Mucosa of descending colon (tissue), 3 donors: ENCODE measurements at regions not wholly inside any gene's neighbourhood (a gene's known extent, or its start where the extent isn't known, plus 50 kb on each side); places are given as distances from the start of the nearest gene placed in this dataset.

Experiments
- ATAC-seq: fragments of 200-7000 bp; cut with Tn5 transposase; one replicate; pipeline ENCODE4 v1.9.1; 2020; ENCODE audit warnings: mild to moderate bottlenecking, moderate library complexity
- DNase-seq, 3 donors: peaks; one replicate each; pipeline ENCODE4 v3.0.0-alpha.2; 2020
- H3K36me3 ChIP-seq: fragments of 200-600 bp; one replicate; pipeline ENCODE4 v1.8.0; 2021; ENCODE audit warnings: low read depth, mild to moderate bottlenecking
- H3K4me1 ChIP-seq: fragments of 200-600 bp; one replicate; pipeline ENCODE4 v1.8.0; 2021; ENCODE audit warnings: low read depth, mild to moderate bottlenecking
- H3K4me3 ChIP-seq: fragments of 200-600 bp; one replicate; pipeline ENCODE4 v1.8.0; 2021; ENCODE audit warnings: mild to moderate bottlenecking
- H3K9me3 ChIP-seq: fragments of 200-600 bp; one replicate; pipeline ENCODE4 v1.8.0; 2021; ENCODE audit warnings: mild to moderate bottlenecking
- intact Hi-C, 2 donors: fragments of 100-400 bp; cut with DNase I in 1 of 2; cut with micrococcal nuclease in 1 of 2; formaldehyde crosslinking; loops; one replicate each; pipeline versions ENCODE4 v1.11.0 to v1.11.1; 2022; cut with DNase I, micrococcal nuclease
- TF ChIP-seq, protein P1 (sequence below): fragments of 200-600 bp; IDR thresholded peaks from one replicate; pipeline ENCODE4 v1.8.0; 2022; ENCODE audit warnings: antibody characterized with exemption, mild to moderate bottlenecking
- donor health status: DM: no; HTN: no; CAD: no; lungs with moderate emphysema.
- donor health status: DM: no; HTN: no; CAD: no.
- donor health status: DM: no; HTN: yes; CAD: no.

DNA sequence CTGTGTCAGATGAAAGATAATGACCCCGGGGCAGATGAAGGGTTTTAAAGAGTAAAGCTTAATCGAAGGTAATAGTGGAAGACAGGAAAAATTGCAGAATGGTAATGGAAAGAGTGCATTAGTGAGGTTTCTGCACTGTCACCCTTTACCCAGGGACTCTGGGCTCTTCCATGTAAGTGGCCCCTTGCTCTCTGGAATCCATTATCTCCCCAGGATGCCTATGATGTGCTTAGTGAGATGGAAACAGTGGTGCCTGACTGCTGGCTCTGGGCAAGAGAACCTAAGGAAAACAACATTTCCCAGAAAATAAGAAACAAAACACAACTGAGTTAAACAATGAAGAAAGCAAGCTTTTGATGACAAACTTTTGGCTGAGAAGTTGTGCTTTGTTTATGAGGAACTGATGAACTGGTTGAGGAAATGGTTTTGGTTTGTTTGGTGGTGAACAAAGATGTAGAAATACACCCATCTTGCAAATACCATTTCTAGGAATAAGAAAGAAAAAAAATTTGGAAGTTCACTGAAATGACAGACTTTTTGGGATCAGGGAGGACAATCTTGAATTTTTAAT is 119.9 kb upstream of the RASGRP1 start:
- intact Hi-C loops = loop anchor here (5.0 to 10.0 kb wide), 5 partner anchors 122 to 690 kb away; partner anchors contain the start of gene RASGRP1 (in 1 of the 2)
- TF ChIP-seq, protein P1, sequence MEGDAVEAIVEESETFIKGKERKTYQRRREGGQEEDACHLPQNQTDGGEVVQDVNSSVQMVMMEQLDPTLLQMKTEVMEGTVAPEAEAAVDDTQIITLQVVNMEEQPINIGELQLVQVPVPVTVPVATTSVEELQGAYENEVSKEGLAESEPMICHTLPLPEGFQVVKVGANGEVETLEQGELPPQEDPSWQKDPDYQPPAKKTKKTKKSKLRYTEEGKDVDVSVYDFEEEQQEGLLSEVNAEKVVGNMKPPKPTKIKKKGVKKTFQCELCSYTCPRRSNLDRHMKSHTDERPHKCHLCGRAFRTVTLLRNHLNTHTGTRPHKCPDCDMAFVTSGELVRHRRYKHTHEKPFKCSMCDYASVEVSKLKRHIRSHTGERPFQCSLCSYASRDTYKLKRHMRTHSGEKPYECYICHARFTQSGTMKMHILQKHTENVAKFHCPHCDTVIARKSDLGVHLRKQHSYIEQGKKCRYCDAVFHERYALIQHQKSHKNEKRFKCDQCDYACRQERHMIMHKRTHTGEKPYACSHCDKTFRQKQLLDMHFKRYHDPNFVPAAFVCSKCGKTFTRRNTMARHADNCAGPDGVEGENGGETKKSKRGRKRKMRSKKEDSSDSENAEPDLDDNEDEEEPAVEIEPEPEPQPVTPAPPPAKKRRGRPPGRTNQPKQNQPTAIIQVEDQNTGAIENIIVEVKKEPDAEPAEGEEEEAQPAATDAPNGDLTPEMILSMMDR = no peak
- Histone ChIP-seq H3K36me3 (no peaks in the 10 kb centered on the region), H3K4me3 (no peak overlapping the region), H3K9me3 (no peaks in the 10 kb centered on the region), H3K4me1 (peaks cover 3% of the 10 kb centered on the region)
- DNase-seq (no peak), ATAC-seq (no peak)

DNA sequence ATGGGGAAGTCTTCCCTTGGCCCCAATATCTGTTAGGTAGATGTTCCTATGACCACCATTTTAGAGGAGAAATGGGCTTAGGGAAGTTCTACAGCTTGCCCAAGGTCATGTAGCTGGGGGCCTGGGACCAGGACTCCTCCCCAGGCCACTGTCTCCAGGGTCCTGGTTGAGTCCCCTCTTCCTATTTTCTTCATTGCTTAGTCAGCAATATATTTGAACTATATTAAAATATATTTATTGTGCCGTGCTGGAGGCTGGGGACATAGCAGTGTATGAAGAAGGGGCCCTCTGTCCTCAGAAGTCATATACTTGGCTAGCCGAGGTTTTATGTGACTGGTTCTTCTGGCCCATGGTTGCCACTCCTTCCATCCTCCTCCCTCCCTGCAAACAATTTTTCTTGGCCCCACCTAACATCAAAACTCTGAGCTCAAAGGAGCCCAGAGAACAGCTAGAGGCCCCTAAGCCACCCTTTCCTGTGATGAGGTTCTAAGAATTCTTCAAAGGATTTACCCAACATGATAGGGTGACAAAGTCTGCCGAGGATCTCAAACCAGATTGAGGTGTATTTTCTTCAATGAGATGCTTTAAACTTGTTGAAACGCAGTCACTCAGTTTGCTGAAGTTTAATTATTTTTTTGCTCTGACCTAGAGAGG is 121.2 kb upstream of the RASGRP1 start:
- DNase-seq (no peak), ATAC-seq (peak; percentile 14)
- TF ChIP-seq, protein P1 = no peak
- intact Hi-C loops = loop anchor here (10.0 kb wide), 3 partner anchors 211 to 691 kb away; no protein-coding TSS in a partner anchor
- Histone ChIP-seq H3K4me3 (no peak overlapping the region), H3K36me3 (no peaks in the 10 kb centered on the region), H3K9me3 (no peaks in the 10 kb centered on the region), H3K4me1 (peaks cover 3% of the 10 kb centered on the region)

DNA sequence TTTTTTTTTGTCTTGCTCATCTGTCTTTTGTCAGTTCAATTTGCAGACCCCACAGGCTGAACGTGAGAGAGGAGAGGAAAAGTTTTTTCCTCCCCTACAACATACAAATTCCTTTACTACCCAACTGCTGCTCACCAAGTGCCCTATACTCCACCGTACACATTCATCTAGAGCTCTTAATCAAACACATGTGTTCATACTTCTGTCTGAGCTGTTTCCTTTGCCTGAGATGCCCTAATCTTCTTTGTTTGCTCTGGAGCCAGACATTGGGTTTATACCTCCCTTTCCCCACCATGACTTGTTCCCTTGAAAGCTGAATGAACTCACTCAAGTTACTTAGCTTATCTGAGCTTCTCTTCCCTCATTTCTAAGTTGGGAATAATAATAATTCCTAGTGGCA is 122.7 kb upstream of the RASGRP1 start:
- H3K4me3 ChIP-seq = no peak overlapping the region
- no peaks in the 10 kb centered on the region for H3K36me3 ChIP-seq
- DNase-seq = no peak
- ATAC-seq = no peak
- TF ChIP-seq, protein P1 = no peak
- peaks cover 3% of the 10 kb centered on the region for H3K4me1 ChIP-seq
- intact Hi-C loops = loop anchor here (10.0 kb wide), 3 partner anchors 213 to 693 kb away; no protein-coding TSS in a partner anchor
- no peaks in the 10 kb centered on the region for H3K9me3 ChIP-seq

DNA sequence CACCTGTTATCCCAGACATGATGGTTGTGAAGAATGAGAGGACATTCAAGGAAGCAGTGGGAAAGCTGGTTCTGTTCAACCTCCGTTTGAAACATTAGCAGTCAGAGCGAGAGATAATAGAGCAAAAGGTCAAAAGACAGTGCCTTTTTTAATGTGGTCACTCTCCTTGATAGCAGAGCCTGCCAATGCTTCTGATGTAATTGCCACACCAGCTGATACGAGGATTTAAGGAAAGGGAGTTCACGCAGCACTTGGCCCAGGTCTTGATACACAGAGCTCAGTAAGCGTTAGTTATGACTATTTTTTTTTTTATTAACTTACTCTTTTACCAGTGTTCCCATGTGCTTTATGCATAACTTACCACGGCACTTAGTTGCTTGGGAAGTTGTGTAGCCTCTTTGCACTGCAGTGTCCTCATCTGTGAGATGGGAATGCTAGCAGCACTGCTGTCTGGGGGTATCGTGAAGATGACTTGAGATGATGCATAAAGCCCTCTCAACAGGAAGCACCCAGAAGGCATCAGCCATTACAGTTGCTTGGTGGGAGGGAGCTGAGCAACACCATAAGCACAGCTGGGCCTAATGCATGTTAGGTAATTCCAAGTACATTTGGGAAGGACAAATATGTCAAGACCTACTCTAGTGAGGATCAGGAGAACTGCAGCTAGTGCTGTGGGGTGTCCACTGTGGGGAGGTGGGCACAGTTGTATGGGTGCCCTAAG is 123.3 kb upstream of the RASGRP1 start:
- DNase-seq (no peak), ATAC-seq (no peak)
- TF ChIP-seq, protein P1 = no peak
- Histone ChIP-seq H3K4me3 (no peak overlapping the region), H3K9me3 (no peaks in the 10 kb centered on the region), H3K4me1 (peaks cover 3% of the 10 kb centered on the region), H3K36me3 (no peaks in the 10 kb centered on the region)
- intact Hi-C loops = loop anchor here (10.0 kb wide), 3 partner anchors 213 to 693 kb away; no protein-coding TSS in a partner anchor

DNA sequence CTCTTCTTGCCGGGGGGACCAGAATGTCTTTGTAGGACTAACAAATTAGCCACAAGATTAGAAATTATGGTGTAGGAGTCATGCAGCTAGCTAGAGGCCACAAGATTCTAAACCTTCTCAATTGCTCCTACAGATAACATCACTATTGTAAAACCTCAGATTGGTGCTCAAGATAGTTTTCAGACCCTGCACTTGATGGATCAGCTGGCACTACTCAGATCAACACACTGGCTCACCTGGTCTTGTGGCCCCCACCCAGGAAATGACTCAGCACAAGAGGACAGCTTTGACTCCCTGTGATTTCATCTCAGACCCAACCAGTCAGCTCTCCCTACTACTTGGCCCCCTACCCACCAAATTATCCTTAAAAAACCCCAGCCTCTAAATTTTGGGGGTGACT is 124.1 kb upstream of the RASGRP1 start:
- TF ChIP-seq, protein P1 = no peak
- Histone ChIP-seq H3K9me3 (no peaks in the 10 kb centered on the region), H3K4me1 (peaks cover 3% of the 10 kb centered on the region), H3K36me3 (no peaks in the 10 kb centered on the region), H3K4me3 (no peak overlapping the region)
- DNase-seq (no peak), ATAC-seq (peak; percentile 37)
- intact Hi-C loops = loop anchor here (10.0 kb wide), 3 partner anchors 214 to 694 kb away; no protein-coding TSS in a partner anchor
